ENCODE measurements at regions not wholly inside any gene's neighbourhood (a gene's known extent, or its start where the extent isn't known, plus 50 kb on each side); places are given as distances from the start of the nearest gene placed in this dataset.
A peak's percentile ranks its signal among the peaks of the same experiment; 100 is the strongest.

GRCh38 chr9:2559192-2560152 lies 62.1 kb upstream of the VLDLR start:
- H3K4me3 ChIP-seq (ENCODE audit: low read depth, low read length), result no peak overlapping the region
- peak; percentile 53 for DNase-seq (ENCODE audit: low read depth)
- no peak for TF ChIP-seq CTCF (conservative IDR thresholded peaks at IDR 0.05; ENCODE audit: low read depth, low read length)

DNA sequence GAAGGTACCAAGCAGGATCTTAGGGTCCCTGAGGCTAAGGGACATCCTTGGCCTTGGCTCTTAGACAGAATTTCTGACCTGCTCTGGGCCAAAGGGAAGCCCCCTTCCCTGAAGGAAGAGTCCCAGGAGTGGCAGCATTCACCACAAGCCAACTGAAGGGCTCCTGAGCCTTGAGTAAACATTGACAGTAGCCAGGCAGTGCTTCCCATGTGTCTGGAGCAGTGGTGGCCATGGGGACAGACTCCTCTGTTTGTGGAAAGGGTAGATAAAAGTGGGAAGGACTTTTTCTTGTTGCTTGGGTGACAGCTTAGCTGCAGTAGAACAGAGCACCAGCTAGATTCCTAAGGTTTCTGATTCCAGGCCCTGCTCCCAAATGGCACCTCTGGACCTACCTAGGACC lies 61.4 kb upstream of the VLDLR start:
- no peak overlapping the region for H3K4me3 ChIP-seq (ENCODE audit: low read depth, low read length)
- TF ChIP-seq CTCF (conservative IDR thresholded peaks at IDR 0.05; ENCODE audit: low read depth, low read length), result no peak
- DNase-seq (ENCODE audit: low read depth), result no peak

GRCh38 chr9:2565676-2566340 lies 55.8 kb upstream of the VLDLR start:
- no peak overlapping the region for H3K4me3 ChIP-seq (ENCODE audit: low read depth, low read length)
- no peak for DNase-seq (ENCODE audit: low read depth)
- no peak for TF ChIP-seq CTCF (conservative IDR thresholded peaks at IDR 0.05; ENCODE audit: low read depth, low read length)

GRCh38 chr9:2567922-2568321 lies 53.7 kb upstream of the VLDLR start:
- no peak for DNase-seq (ENCODE audit: low read depth)
- no peak for TF ChIP-seq CTCF (conservative IDR thresholded peaks at IDR 0.05; ENCODE audit: low read depth, low read length)
- no peak overlapping the region for H3K4me3 ChIP-seq (ENCODE audit: low read depth, low read length)

DNA sequence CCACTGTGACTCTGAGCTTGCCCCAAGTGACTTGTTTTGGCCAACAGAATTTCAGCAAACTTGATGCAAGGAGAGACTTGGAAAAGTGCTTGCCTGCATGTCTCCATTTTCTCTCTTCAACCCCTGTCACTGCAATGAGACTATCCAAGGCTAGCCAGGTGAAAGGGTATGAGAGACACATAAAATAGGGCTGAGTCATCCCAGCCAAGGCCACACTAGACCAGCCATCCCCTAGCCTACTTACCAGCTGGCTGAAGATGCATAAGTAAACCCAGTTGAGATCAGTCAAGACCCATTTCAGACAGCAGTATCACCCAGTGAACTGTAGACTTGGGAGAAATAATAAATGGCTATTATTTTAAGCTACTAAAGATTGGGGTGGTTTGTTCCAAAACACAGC lies 52.9 kb upstream of the VLDLR start:
- H3K4me3 ChIP-seq (ENCODE audit: low read depth, low read length), result no peak overlapping the region
- no peak for TF ChIP-seq CTCF (conservative IDR thresholded peaks at IDR 0.05; ENCODE audit: low read depth, low read length)
- DNase-seq (ENCODE audit: low read depth), result no peak

- TF ChIP-seq CTCF (conservative IDR thresholded peaks at IDR 0.05; ENCODE audit: low read depth, low read length), result no peak
- no peak overlapping the region for H3K4me3 ChIP-seq (ENCODE audit: low read depth, low read length)
- DNase-seq (ENCODE audit: low read depth), result peak; percentile 46
These were observed 50.7 kb upstream of the VLDLR start for GRCh38 chr9:2570615-2571479.

Measured in epithelial cell of proximal tubule (primary cell).